ENCODE measurements at regions not wholly inside any gene's neighbourhood (a gene's known extent, or its start where the extent isn't known, plus 50 kb on each side); places are given as distances from the start of the nearest gene placed in this dataset.

DNA sequence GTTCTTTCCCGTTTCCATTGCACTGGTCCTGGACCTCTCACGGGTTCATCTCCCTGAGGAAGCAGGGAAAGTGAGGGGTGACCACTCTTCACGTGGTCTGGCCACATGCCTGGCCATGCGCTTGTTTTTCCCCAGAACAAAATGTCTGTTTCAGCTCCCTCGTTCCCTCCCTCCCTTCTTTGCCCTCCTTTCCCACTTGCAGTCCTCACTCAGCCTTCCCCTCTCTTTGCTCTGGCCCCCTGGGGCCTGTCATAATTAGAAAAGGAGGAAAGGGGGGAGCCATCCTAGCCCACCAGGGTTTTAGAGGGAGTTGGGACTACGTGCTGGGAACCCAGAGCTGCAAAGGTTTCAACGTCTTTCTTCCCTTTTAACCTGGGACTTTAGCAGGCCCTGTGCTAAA lies 52.8 kb upstream of the CADM1 start:
- Histone ChIP-seq H3K27me3 (ENCODE audit: insufficient read depth) (no peaks in the 10 kb centered on the region), H3K4me3 (ENCODE audit: low read depth in 2 of 2, low read length in 1 of 2) (no peak overlapping the region), H3K9me2 (no peaks in the 10 kb centered on the region), H3F3A (replicated peaks; ENCODE audit: insufficient read depth) (no peaks in the 10 kb centered on the region), H3K4me1 (ENCODE audit: control insufficient read depth in 1 of 2, insufficient read depth in 2 of 2, low read depth in 1 of 2, low read length in 1 of 2) (no peaks in the 10 kb centered on the region; a peak in 1 of 4 replicates), H3K4me2 (no peak overlapping the region), H3K9me3 (no peaks in the 10 kb centered on the region), H4K20me1 (ENCODE audit: insufficient read depth) (no peaks in the 10 kb centered on the region), H3K27ac (ENCODE audit: low read depth in 2 of 2, low read length in 1 of 2) (no peak overlapping the region), H3K9ac (no peak overlapping the region), H3K36me3 (replicated peaks in 1 of 2; ENCODE audit: control insufficient read depth in 1 of 2, insufficient read depth in 2 of 2, low read length in 1 of 2) (no peaks in the 10 kb centered on the region), H2AFZ (ENCODE audit: low read depth) (no peak overlapping the region), H3K79me2 (ENCODE audit: insufficient read depth) (no peaks in the 10 kb centered on the region)
- DNase-seq: no peak
- TF ChIP-seq TCF12 (IDR thresholded peaks at IDR 0.05): no peak
- TF ChIP-seq NFIC (IDR thresholded peaks at IDR 0.05; ENCODE audit: borderline replicate concordance): no peak
- no peak for TF ChIP-seq MXI1 (IDR thresholded peaks at IDR 0.05; ENCODE audit: low read depth, low read length)
- TF ChIP-seq, protein P1, sequence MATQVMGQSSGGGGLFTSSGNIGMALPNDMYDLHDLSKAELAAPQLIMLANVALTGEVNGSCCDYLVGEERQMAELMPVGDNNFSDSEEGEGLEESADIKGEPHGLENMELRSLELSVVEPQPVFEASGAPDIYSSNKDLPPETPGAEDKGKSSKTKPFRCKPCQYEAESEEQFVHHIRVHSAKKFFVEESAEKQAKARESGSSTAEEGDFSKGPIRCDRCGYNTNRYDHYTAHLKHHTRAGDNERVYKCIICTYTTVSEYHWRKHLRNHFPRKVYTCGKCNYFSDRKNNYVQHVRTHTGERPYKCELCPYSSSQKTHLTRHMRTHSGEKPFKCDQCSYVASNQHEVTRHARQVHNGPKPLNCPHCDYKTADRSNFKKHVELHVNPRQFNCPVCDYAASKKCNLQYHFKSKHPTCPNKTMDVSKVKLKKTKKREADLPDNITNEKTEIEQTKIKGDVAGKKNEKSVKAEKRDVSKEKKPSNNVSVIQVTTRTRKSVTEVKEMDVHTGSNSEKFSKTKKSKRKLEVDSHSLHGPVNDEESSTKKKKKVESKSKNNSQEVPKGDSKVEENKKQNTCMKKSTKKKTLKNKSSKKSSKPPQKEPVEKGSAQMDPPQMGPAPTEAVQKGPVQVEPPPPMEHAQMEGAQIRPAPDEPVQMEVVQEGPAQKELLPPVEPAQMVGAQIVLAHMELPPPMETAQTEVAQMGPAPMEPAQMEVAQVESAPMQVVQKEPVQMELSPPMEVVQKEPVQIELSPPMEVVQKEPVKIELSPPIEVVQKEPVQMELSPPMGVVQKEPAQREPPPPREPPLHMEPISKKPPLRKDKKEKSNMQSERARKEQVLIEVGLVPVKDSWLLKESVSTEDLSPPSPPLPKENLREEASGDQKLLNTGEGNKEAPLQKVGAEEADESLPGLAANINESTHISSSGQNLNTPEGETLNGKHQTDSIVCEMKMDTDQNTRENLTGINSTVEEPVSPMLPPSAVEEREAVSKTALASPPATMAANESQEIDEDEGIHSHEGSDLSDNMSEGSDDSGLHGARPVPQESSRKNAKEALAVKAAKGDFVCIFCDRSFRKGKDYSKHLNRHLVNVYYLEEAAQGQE (IDR thresholded peaks at IDR 0.05; ENCODE audit: low read depth, low read length): no peak
- TF ChIP-seq, protein P2, sequence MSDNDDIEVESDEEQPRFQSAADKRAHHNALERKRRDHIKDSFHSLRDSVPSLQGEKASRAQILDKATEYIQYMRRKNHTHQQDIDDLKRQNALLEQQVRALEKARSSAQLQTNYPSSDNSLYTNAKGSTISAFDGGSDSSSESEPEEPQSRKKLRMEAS (IDR thresholded peaks at IDR 0.05; ENCODE audit: low read depth): no peak
- no peak for TF ChIP-seq GABPA (IDR thresholded peaks at IDR 0.05; ENCODE audit: low read depth)
- TF ChIP-seq SIN3A (IDR thresholded peaks at IDR 0.05; ENCODE audit: borderline replicate concordance, low read depth, low read length): no peak
- TF ChIP-seq, protein P3, sequence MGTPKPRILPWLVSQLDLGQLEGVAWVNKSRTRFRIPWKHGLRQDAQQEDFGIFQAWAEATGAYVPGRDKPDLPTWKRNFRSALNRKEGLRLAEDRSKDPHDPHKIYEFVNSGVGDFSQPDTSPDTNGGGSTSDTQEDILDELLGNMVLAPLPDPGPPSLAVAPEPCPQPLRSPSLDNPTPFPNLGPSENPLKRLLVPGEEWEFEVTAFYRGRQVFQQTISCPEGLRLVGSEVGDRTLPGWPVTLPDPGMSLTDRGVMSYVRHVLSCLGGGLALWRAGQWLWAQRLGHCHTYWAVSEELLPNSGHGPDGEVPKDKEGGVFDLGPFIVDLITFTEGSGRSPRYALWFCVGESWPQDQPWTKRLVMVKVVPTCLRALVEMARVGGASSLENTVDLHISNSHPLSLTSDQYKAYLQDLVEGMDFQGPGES (IDR thresholded peaks at IDR 0.05; ENCODE audit: low read depth, low read length): no peak
- no peak for TF ChIP-seq SMC3 (IDR thresholded peaks at IDR 0.05; ENCODE audit: low read depth, low read length)
- TF ChIP-seq, protein P4, sequence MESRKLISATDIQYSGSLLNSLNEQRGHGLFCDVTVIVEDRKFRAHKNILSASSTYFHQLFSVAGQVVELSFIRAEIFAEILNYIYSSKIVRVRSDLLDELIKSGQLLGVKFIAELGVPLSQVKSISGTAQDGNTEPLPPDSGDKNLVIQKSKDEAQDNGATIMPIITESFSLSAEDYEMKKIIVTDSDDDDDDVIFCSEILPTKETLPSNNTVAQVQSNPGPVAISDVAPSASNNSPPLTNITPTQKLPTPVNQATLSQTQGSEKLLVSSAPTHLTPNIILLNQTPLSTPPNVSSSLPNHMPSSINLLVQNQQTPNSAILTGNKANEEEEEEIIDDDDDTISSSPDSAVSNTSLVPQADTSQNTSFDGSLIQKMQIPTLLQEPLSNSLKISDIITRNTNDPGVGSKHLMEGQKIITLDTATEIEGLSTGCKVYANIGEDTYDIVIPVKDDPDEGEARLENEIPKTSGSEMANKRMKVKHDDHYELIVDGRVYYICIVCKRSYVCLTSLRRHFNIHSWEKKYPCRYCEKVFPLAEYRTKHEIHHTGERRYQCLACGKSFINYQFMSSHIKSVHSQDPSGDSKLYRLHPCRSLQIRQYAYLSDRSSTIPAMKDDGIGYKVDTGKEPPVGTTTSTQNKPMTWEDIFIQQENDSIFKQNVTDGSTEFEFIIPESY (IDR thresholded peaks at IDR 0.05; ENCODE audit: borderline replicate concordance, low read depth): no peak
- TF ChIP-seq JUND (IDR thresholded peaks at IDR 0.05): no peak
- no peak for TF ChIP-seq POLR2AphosphoS5 (IDR thresholded peaks at IDR 0.05; ENCODE audit: low read depth, low read length)
- TF ChIP-seq ELF1 (IDR thresholded peaks at IDR 0.05): no peak
- no peak for TF ChIP-seq FOXJ3 (CRISPR knock-in tag; IDR thresholded peaks at IDR 0.05)
- TF ChIP-seq FOXM1 (IDR thresholded peaks at IDR 0.05; ENCODE audit: low read depth): no peak
- TF ChIP-seq CHD2 (IDR thresholded peaks at IDR 0.05; ENCODE audit: low read length, partially characterized antibody): no peak
- TF ChIP-seq FOSL2 (IDR thresholded peaks at IDR 0.05; ENCODE audit: borderline replicate concordance, low read depth): no peak
- TF ChIP-seq MEF2A (IDR thresholded peaks at IDR 0.05; ENCODE audit: borderline replicate concordance, low read depth): no peak
- CTCF ChIA-PET: no interaction called here
- WGBS (ENCODE audit: low lambda C conversion rate): 41% methylated on average over 7 of the region's 7 CpGs
- POLR2A ChIA-PET: no interaction called here

Measured in SK-N-SH (cell line).